Fibroblast of skin of right biceps (primary cell): ENCODE measurements at regions not wholly inside any gene's neighbourhood (a gene's known extent, or its start where the extent isn't known, plus 50 kb on each side); places are given as distances from the start of the nearest gene placed in this dataset.

Experiments used
- DNase-seq: peaks from one replicate; pipeline ENCODE4 v3.0.0-alpha.2; 2013

GRCh38 chr6:117078624-117079023, 186.7 kb upstream of the VGLL2 start:
- DNase-seq, result no peak

GRCh38 chr6:117079951-117080350, 185.4 kb upstream of the VGLL2 start:
- DNase-seq, result no peak

- DNase-seq, result no peak
These were observed 175.8 kb upstream of the VGLL2 start for GRCh38 chr6:117089604-117090003.

- DNase-seq, result no peak
These were observed 155.2 kb upstream of the VGLL2 start for GRCh38 chr6:117110146-117110545.

GRCh38 chr6:117110737-117111136, 154.6 kb upstream of the VGLL2 start:
- no peak for DNase-seq

- no peak for DNase-seq
These were observed 147.7 kb upstream of the VGLL2 start for GRCh38 chr6:117117652-117118051.

- DNase-seq, result no peak
These were observed 146.9 kb upstream of the VGLL2 start for GRCh38 chr6:117118490-117118889.

GRCh38 chr6:117126213-117126612, 139.1 kb upstream of the VGLL2 start:
- no peak for DNase-seq

- DNase-seq, result no peak
These were observed 137.3 kb upstream of the VGLL2 start for GRCh38 chr6:117128052-117128451.

- no peak for DNase-seq
These were observed 135.2 kb upstream of the VGLL2 start for GRCh38 chr6:117130125-117130524.

GRCh38 chr6:117136702-117137101, 128.7 kb upstream of the VGLL2 start:
- DNase-seq, result no peak

GRCh38 chr6:117137711-117138110, 127.6 kb upstream of the VGLL2 start:
- no peak for DNase-seq

- no peak for DNase-seq
These were observed 126.9 kb upstream of the VGLL2 start for GRCh38 chr6:117138425-117138824.

- no peak for DNase-seq
These were observed 126.4 kb upstream of the VGLL2 start for GRCh38 chr6:117138920-117139319.

- no peak for DNase-seq
These were observed 123.2 kb upstream of the VGLL2 start for GRCh38 chr6:117142142-117142541.

- no peak for DNase-seq
These were observed 122.4 kb upstream of the VGLL2 start for GRCh38 chr6:117142995-117143394.

- no peak for DNase-seq
These were observed 121.7 kb upstream of the VGLL2 start for GRCh38 chr6:117143647-117144046.

GRCh38 chr6:117145940-117146339, 119.4 kb upstream of the VGLL2 start:
- DNase-seq, result no peak

- no peak for DNase-seq
These were observed 116.0 kb upstream of the VGLL2 start for GRCh38 chr6:117149324-117149723.

- DNase-seq, result no peak
These were observed 108.6 kb upstream of the VGLL2 start for GRCh38 chr6:117156741-117157140.

GRCh38 chr6:117157448-117157847, 107.9 kb upstream of the VGLL2 start:
- no peak for DNase-seq

- DNase-seq, result no peak
These were observed 99.4 kb upstream of the VGLL2 start for GRCh38 chr6:117165911-117166499.

GRCh38 chr6:117167520-117168271, 97.7 kb upstream of the VGLL2 start:
- no peak for DNase-seq

GRCh38 chr6:117168296-117169063, 96.9 kb upstream of the VGLL2 start:
- no peak for DNase-seq
